Liver (tissue), 3 donors: ENCODE measurements at regions not wholly inside any gene's neighbourhood (a gene's known extent, or its start where the extent isn't known, plus 50 kb on each side); places are given as distances from the start of the nearest gene placed in this dataset.

Source experiments
- GABPA ChIP-seq, 2 donors: IDR thresholded peaks in 1 of 2; conservative IDR thresholded peaks in 1 of 2; 2 replicates each; pipeline ENCODE4 v1.6.1; 2016; ENCODE audit warnings: antibody characterized with exemption in 2 of 2, mild to moderate bottlenecking in 1 of 2, moderate library complexity in 1 of 2
- MAX ChIP-seq: IDR thresholded peaks from 2 replicates; pipeline ENCODE4 v1.6.1; 2016; ENCODE audit warnings: antibody characterized with exemption
- RAD21 ChIP-seq, 2 donors: IDR thresholded peaks; 2 replicates each; pipeline ENCODE4 v1.6.1; 2016; ENCODE audit warnings: antibody characterized with exemption in 2 of 2, mild to moderate bottlenecking in 2 of 2
- REST ChIP-seq: IDR thresholded peaks from 2 replicates; pipeline ENCODE4 v1.6.1; 2016; ENCODE audit warnings: antibody characterized with exemption, mild to moderate bottlenecking
- SP1 ChIP-seq: IDR thresholded peaks from 2 replicates; pipeline ENCODE4 v1.6.1; 2018; ENCODE audit warnings: antibody characterized with exemption, mild to moderate bottlenecking
- TAF1 ChIP-seq: conservative IDR thresholded peaks from 2 replicates; pipeline ENCODE4 v1.6.1; 2016; ENCODE audit warnings: antibody characterized with exemption, mild to moderate bottlenecking
- YY1 ChIP-seq: IDR thresholded peaks from 2 replicates; pipeline ENCODE4 v1.6.1; 2016; ENCODE audit warnings: antibody characterized with exemption, mild to moderate bottlenecking
- TF ChIP-seq, protein P1 (sequence below): fragments of 150-350 bp; IDR thresholded peaks from 2 replicates; pipeline ENCODE4 v1.5.1; 2017; ENCODE audit warnings: improper control_type of control experiment, low read depth, low read length; ENCODE audit not compliant: missing input control
- TF ChIP-seq, protein P2 (sequence below): IDR thresholded peaks from 2 replicates; pipeline ENCODE4 v1.6.1; 2016; ENCODE audit warnings: antibody characterized with exemption
- donor health status: healthy.
- donor health status: healthy.

DNA sequence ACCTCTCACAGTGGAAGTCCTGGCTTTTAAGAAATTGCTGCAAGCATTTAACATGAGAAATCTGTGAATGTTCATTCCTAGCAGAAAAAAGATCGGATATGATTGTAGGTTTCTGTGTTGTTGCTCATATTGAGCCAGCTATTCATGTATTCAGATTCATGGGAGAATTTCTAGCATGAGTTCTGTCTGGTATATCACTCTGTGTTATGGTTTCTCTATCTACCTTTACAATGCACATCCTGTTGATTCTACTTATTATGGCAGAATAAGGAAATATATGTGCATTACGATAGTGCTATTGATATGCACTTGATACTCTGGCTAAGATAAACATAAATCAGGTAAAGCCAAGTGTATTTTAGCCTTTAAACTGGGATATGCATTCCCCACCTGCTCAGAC lies 138.2 kb downstream of the KCNRG start:
- TF ChIP-seq REST (no peak), RAD21 (IDR thresholded peaks at IDR 0.05) (no peak), MAX (no peak), TAF1 (no peak), YY1 (no peak), SP1 (no peak), GABPA (IDR thresholded peaks at IDR 0.05 in 1 of 2, conservative IDR thresholded peaks at IDR 0.05 in 1 of 2) (no peak)
- TF ChIP-seq, protein P1, sequence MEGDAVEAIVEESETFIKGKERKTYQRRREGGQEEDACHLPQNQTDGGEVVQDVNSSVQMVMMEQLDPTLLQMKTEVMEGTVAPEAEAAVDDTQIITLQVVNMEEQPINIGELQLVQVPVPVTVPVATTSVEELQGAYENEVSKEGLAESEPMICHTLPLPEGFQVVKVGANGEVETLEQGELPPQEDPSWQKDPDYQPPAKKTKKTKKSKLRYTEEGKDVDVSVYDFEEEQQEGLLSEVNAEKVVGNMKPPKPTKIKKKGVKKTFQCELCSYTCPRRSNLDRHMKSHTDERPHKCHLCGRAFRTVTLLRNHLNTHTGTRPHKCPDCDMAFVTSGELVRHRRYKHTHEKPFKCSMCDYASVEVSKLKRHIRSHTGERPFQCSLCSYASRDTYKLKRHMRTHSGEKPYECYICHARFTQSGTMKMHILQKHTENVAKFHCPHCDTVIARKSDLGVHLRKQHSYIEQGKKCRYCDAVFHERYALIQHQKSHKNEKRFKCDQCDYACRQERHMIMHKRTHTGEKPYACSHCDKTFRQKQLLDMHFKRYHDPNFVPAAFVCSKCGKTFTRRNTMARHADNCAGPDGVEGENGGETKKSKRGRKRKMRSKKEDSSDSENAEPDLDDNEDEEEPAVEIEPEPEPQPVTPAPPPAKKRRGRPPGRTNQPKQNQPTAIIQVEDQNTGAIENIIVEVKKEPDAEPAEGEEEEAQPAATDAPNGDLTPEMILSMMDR = no peak
- TF ChIP-seq, protein P2, sequence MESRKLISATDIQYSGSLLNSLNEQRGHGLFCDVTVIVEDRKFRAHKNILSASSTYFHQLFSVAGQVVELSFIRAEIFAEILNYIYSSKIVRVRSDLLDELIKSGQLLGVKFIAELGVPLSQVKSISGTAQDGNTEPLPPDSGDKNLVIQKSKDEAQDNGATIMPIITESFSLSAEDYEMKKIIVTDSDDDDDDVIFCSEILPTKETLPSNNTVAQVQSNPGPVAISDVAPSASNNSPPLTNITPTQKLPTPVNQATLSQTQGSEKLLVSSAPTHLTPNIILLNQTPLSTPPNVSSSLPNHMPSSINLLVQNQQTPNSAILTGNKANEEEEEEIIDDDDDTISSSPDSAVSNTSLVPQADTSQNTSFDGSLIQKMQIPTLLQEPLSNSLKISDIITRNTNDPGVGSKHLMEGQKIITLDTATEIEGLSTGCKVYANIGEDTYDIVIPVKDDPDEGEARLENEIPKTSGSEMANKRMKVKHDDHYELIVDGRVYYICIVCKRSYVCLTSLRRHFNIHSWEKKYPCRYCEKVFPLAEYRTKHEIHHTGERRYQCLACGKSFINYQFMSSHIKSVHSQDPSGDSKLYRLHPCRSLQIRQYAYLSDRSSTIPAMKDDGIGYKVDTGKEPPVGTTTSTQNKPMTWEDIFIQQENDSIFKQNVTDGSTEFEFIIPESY = no peak
